Right hindlimb (tissue), 1 donor: ENCODE measurements at regions not wholly inside any gene's neighbourhood (a gene's known extent, or its start where the extent isn't known, plus 50 kb on each side); places are given as distances from the start of the nearest gene placed in this dataset.

ENCODE experiments used
- DNase-seq: peaks from one replicate; pipeline ENCODE4 v3.0.0-alpha.2; 2018

- no peak for DNase-seq
Observed at GRCh38 chr2:18172607-18173006, 294.1 kb downstream of the KCNS3 start.

- DNase-seq, result no peak
Observed at GRCh38 chr2:18171191-18172139, 293.0 kb downstream of the KCNS3 start.

GRCh38 chr2:18170642-18171041 lies 292.2 kb downstream of the KCNS3 start:
- DNase-seq, result no peak

- no peak for DNase-seq
Observed at GRCh38 chr2:18169893-18170175, 291.4 kb downstream of the KCNS3 start.

- DNase-seq, result no peak
Observed at GRCh38 chr2:18169121-18169892, 290.8 kb downstream of the KCNS3 start.

GRCh38 chr2:18167871-18168270 lies 289.4 kb downstream of the KCNS3 start:
- no peak for DNase-seq

GRCh38 chr2:18161681-18162080 lies 283.2 kb downstream of the KCNS3 start:
- DNase-seq, result no peak

GRCh38 chr2:18159896-18160295 lies 281.4 kb downstream of the KCNS3 start:
- no peak for DNase-seq

- no peak for DNase-seq
Observed at GRCh38 chr2:18156421-18156820, 278.0 kb downstream of the KCNS3 start.

GRCh38 chr2:18156002-18156401 lies 277.5 kb downstream of the KCNS3 start:
- DNase-seq, result no peak

GRCh38 chr2:18154812-18155211 lies 276.3 kb downstream of the KCNS3 start:
- DNase-seq, result no peak

- no peak for DNase-seq
Observed at GRCh38 chr2:18154259-18154658, 275.8 kb downstream of the KCNS3 start.

- no peak for DNase-seq
Observed at GRCh38 chr2:18153741-18154140, 275.3 kb downstream of the KCNS3 start.

- DNase-seq, result no peak
Observed at GRCh38 chr2:18151237-18151636, 272.8 kb downstream of the KCNS3 start.

- DNase-seq, result no peak
Observed at GRCh38 chr2:18149660-18150246, 271.3 kb downstream of the KCNS3 start.

GRCh38 chr2:18136881-18137475 lies 258.5 kb downstream of the KCNS3 start:
- DNase-seq, result no peak

- no peak for DNase-seq
Observed at GRCh38 chr2:18133310-18133709, 254.8 kb downstream of the KCNS3 start.

GRCh38 chr2:18132697-18133096 lies 254.2 kb downstream of the KCNS3 start:
- DNase-seq, result no peak

GRCh38 chr2:18131761-18132160 lies 253.3 kb downstream of the KCNS3 start:
- no peak for DNase-seq

- no peak for DNase-seq
Observed at GRCh38 chr2:18129348-18129747, 250.9 kb downstream of the KCNS3 start.

- DNase-seq, result no peak
Observed at GRCh38 chr2:18125303-18125702, 246.8 kb downstream of the KCNS3 start.

- no peak for DNase-seq
Observed at GRCh38 chr2:18124116-18124835, 245.8 kb downstream of the KCNS3 start.

GRCh38 chr2:18123577-18123976 lies 245.1 kb downstream of the KCNS3 start:
- DNase-seq, result no peak
